Forelimb muscle (tissue), 1 donor: ENCODE measurements at regions not wholly inside any gene's neighbourhood (a gene's known extent, or its start where the extent isn't known, plus 50 kb on each side); places are given as distances from the start of the nearest gene placed in this dataset.
"Not testable (repeated sequence)": the region's sequence is repeated elsewhere in the genome, so short reads cannot be mapped to it uniquely, and the experiment has no call there.

Source experiments
- DNase-seq: peaks from one replicate; pipeline ENCODE4 v3.0.0-alpha.2; 2013; ENCODE audit warnings: low read depth

GRCh38 chr20:26133794-26134193 is 437.1 kb upstream of the ZNF337 start:
- DNase-seq: not testable (repeated sequence)

- DNase-seq: not testable (repeated sequence)
Observed at GRCh38 chr20:26120920-26121319, 424.3 kb upstream of the ZNF337 start.

- DNase-seq: not testable (repeated sequence)
Observed at GRCh38 chr20:26094498-26094897, 397.8 kb upstream of the ZNF337 start.

DNA sequence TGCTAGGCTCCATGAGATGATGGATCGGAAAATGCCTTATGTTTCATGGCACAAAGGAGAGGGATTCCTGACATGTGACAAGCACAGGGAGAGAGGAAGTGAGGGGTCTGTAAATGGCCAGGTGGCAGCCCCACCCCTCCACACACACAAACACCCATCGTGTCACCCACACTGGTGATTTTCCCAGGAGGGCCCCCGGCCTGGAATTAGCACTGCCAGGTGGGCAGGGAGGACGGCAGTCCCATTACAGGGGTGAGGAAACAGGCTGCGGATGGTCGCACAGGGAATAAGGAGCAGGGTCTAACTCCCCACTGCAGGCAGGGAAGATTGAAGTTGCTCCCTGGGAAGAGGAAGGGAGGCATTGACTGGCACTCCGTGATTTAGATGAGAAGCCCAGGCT is 395.3 kb upstream of the ZNF337 start:
- DNase-seq: not testable (repeated sequence)

DNA sequence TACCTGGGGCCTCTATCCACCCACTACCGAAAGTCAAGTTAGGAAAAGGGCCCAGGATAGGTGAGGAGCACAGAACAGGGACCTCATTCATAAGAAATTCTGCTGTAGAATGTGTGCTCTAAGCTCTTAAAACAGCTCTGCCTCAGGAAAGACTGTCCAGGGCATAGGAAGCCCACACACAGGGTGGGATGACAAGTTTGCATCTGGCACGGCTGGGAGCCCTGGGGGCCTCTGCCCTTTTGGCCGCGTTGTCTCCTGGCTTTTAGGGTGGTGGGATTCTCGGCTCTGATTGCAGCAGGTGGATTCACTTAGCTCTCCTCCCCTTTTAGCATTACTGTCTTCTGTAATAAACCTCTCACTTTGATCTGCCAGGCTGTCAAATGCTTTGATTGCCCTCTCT is 389.5 kb upstream of the ZNF337 start:
- not testable (repeated sequence) for DNase-seq

DNA sequence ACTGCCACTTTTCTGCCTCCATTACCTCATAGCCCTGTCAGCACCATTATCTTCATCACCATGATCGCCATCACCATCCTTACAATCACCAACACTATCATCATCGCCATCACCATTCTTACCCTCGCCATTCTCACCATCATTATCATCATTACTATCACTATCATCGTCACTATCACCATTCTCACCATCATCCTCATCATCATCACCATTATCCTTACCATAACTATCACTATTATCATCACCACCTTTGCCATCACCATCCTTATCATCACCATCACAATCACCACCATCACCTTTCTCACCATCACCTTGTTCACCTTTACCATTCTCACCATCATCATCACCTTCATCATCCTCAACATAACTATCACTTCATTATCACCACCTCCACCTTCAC is 377.3 kb upstream of the ZNF337 start:
- DNase-seq: not testable (repeated sequence)

DNA sequence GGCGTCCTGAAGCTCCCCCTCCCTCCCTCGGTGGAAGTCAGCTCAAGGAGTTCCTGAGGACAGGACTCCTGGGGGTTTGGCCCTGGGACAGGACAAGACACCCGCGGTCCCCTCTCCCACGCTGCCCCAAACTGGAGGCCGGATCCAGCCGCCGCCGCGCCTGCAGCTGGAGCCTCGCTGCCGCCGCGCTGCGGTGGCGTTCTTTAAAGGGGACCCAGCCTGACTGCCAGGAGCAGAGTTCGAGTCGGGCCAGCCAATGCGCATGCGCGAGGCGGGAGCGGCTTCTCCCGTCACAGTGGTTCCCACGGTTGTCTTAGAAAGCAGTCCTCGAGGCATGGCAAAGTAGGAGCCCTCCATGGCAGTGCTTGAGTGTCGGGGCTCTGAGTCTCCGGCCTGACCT is 362.7 kb upstream of the ZNF337 start:
- not testable (repeated sequence) for DNase-seq

DNA sequence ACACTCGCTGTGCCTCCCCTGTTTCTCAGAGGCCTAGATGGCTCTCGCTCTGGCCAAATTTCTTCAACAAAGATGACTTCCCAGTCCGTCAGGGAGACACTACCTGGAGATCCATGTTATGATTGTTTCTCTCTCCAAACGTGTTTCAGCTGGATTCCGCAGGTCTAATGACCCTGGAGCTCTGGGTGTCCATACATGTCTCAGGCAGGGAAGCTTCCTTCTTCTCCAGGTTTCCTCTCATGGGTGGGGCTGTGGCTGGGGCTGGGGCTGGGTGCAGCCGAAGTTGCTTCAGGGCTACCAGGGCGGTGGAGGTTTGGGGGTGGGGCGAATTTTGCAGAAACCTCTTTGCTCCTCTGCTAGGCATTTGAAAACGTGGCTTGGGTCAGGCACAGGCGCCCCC is 361.8 kb upstream of the ZNF337 start:
- not testable (repeated sequence) for DNase-seq

DNA sequence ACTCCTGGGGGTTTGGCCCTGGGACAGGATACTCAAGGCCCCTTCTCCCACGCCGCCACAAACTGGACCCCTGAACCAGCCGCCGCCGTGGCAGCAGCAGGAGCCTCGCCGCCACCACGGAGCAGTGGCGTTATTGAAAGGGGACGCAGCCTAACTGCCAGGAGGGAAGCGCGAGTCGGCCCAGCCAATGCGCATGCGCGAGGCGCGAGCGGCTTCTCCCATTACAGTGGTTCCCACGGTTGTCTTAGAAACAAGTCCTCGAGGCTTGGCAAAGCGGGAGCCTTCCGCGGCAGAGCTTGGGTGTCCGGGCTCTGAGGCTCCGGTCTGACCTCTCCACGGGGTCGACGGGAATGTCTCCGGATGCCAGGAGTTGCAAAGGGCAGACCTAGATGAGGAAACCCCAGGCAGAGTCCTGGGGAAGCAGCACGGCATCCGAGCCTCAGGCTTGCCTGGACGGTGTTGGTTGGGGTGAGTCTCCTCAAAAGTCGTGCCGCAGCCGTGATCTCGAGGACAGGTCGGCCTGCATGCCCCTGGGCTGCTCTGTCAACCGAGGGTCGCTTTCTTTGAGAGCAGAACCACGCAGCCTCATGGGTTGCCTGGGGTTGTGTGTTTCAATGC is 360.6 kb upstream of the ZNF337 start:
- DNase-seq: not testable (repeated sequence)

GRCh38 chr20:26025792-26026191 is 329.1 kb upstream of the ZNF337 start:
- not testable (repeated sequence) for DNase-seq

- not testable (repeated sequence) for DNase-seq
Observed at GRCh38 chr20:26010942-26011276, 314.3 kb upstream of the ZNF337 start.

DNA sequence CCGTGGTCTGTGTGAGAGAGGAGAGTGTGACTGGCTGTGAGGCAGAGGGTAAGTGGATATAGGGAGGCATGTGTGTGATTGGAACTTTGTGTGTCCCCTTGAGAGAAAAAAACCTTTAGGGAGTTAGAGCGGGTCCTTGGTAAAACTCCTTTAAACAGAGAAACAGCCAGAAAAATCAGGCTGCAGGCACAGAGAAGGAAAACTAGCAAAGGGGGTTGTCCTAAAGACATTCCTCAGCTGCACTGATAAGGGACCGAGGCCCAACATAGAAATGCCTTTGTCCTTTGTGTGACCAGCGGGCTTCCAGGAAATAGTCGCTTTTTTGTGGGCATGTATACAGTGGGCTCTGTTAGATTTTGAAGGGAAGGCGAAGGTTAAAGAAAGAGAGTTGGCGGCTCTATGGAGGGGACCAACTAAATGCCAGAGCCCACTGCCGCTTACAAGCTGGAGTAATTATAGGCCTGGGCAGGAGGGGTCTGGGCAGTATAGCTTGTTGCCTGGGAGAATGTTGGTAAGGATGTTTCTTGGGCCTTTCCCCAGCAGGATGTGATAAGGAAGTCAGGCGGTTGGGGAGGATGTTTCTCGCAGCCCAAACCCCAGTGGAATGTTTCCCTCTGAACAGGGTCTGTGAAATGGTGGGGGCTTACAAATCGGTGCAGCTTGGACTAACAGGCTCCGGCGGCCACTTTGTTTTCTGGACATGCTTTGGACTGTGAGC is 313.7 kb upstream of the ZNF337 start:
- not testable (repeated sequence) for DNase-seq

- DNase-seq: peak; percentile 58
Observed at GRCh38 chr20:26009402-26010223, 313.0 kb upstream of the ZNF337 start.

- not testable (repeated sequence) for DNase-seq
Observed at GRCh38 chr20:26008026-26008425, 311.4 kb upstream of the ZNF337 start.

DNA sequence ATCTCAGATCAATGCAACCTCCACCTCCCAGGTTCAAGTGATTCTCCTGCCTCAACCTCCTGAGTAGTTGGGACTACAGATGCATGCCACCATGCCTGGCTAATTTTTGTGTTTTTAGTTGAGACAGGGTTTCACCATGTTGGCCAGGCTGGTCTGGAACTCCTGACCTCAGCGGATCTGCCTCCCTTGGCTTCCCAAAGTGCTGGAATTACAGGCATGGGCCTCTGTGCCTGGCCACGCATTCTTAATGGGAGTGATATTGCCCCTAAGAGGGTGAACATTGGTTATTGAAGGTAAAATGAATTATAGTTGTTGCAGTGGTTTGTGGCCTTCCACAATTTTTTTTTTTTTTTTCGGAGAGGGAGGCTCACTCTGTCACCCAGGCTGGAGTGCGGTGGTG is 309.5 kb upstream of the ZNF337 start:
- not testable (repeated sequence) for DNase-seq

GRCh38 chr20:26003959-26004358 is 307.3 kb upstream of the ZNF337 start:
- DNase-seq: not testable (repeated sequence)

DNA sequence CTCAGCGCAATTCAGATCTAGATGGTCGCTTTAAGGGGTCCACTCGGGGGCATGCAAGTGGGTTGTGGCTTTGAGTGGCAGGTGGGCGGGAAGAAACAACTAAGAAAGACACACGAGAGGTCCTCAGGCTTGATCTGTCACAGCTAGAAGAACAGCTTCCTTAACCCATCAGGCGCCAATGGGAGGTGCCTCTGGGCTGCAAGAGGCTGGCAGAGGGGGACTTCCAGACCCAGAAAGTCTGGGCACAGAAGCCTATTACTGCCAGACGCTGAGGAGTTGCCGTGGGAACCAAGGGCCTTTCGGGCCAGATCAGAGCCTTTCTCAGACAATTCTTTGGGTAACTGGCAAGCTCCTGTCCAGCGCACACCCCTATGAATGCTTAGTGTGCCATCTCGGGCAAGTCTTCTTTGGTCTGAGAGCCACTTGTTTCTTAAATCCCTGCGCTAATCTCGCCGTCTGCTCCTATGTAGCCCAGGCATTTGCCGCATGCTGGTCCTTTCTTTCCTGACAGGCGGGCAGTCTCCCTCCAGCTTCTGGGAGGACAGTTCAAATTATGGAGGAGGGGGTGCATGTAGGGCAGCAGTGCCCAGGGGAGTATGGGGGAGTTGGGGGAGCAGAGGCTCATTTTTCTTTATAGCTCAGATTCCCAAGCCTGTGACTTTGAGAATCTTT is 300.9 kb upstream of the ZNF337 start:
- DNase-seq: not testable (repeated sequence)

DNA sequence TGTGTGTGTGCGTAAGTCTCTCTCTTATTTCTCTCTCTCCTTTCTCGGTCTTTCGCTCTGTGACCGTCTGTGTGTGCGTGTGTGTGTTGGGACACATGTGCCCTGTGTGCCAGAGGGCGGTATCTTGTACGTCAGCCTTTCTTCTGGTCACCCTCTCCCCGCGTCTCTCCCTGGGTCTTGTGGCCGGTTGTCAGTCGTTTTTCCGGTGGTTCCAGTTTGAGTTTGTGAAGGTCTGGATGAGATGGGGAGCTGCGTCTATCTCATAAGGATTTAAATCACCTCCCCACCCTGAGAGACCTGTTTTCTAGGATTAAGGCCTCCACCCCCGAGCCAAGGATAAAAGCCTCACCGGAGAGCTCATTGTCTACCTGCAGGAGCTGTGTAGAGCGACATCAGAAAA is 295.5 kb upstream of the ZNF337 start:
- no peak for DNase-seq

DNA sequence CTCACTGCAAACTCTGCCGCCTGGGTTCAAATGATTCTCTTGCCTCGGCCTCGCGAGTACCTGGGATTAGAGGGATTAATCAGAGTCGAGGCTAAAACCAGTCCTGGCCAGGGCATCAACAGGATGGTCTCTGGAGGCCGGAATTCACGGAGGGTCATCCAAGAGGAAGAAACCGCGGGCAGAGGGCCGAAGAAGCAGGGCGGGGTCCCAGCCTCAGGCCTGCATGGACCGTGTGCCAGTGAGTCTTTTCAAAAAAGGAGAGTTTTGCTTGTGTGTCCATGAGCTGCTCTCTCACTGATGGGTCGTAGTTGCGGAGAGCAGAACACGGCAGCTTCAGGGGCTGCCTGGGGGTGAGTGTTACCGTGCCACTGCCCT is 295.1 kb upstream of the ZNF337 start:
- no peak for DNase-seq

GRCh38 chr20:25991051-25991755 is 294.6 kb upstream of the ZNF337 start:
- no peak for DNase-seq

DNA sequence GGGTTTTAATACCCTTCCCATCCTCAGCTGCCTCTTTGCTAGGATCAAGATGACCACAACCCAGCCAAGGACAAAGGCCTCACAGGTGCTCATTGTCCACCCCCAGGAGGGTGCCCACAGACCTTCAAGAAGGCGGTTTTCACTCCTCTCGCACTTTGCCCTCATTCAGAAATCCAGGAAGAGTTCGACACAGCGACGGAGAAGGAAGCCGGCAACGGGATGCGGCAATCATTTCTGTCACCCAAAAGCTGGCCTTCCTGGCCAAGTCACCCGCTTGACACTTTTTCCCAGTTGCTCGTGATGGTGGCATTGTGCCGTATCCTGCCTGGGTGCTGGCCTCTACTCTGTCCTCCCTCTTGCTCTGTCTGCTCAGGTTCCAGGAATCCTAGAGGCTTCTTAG is 293.0 kb upstream of the ZNF337 start:
- not testable (repeated sequence) for DNase-seq
